GM18520 (cell line): ENCODE measurements at regions not wholly inside any gene's neighbourhood (a gene's known extent, or its start where the extent isn't known, plus 50 kb on each side); places are given as distances from the start of the nearest gene placed in this dataset.
"Not testable (repeated sequence)": the region's sequence is repeated elsewhere in the genome, so short reads cannot be mapped to it uniquely, and the experiment has no call there.

Source experiments
- ATAC-seq: cut with Tn5 transposase; IDR thresholded peaks from one replicate; pipeline ENCODE4 v1.9.1; 2021; ENCODE audit not compliant: unreplicated experiment

DNA sequence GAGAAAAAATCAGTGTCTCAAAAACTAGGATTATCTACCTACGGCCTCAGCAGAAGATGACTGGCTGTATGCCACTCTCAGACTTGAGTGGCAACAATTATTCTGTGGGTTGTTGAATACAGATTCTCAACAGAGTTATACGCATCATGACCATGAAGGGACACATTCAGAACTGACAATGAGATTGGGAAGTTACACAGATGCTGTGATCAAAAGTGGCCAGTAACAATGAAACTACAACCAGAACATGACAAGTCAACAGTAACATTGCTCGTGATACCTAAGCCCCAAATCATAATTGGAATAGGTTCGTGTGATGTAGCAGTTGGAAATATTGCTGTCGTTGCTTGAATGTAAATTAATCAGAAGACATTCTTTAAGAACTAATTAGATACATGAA, 957.5 kb upstream of the CDH9 start:
- no peak for ATAC-seq

DNA sequence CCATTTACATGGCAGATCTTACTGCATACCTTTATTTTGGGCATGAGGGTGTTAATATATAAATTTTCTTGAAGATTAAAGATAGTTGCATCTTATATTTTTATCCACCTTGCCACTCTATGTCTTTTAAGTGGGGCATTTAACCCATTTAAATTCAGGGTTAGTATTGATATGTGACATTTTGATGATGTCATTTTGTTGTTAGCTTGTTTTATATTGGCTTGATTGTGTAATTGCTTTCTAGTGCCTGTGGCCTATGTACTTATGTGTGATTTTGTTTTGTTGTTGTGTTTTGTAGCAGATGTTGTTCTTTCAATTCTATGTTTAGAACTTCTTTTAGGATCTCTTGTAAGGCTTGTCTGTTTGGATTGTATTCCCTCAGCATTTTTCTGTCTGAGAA, 939.9 kb upstream of the CDH9 start:
- no peak for ATAC-seq

DNA sequence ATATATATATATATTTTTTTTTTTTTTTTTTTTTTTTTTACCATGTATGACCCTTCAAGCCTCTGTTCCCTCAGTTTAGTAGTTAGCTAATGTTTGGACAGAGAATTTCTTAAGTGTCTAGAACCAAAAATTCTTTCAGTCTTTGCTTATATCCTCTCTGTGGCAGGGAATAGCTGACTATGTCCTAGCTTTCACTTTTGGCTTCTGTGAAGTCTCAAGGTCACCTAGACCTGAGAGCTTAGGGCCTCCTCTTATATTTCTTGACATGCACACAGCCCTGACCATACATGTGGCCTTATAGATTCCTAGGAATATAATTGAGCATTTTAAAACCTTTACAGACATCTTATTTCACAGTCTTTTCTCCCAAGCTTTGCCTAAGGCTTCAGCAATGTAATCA, 930.8 kb upstream of the CDH9 start:
- ATAC-seq, result no peak

DNA sequence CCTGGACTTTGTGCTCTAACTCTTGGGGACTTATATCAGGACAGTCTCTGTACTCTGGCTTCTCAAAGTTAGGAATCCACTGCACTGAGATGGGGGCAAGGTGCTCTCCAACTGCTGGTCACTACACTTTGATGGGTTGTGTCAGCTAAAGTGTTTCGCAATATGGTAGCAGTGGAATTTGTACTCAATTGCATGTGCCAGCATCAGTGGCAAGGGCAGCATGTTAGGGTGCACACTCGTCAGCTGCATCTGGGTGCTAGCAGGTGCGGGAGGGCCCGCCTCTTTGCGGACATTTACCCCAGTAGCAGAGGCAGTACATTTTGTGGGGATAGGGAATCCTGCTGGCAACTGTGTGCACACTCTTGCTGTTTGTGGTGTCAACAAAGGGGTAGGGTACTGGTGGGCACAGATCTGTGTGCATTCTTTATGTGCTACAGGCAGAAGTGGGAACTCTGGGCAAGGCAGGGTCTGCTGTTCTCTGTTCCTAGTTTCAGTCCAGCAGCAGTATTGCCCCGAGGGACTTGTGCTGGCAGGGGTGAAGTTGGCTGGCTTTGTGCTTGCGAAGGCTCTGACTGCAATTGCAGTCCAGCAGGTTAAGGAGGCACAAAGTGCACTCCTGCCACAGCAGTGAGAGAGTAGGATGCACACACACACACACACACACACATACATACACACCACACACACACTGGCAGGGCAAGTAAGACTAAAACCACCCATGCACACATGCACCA, 924.8 kb upstream of the CDH9 start:
- ATAC-seq, result no peak

DNA sequence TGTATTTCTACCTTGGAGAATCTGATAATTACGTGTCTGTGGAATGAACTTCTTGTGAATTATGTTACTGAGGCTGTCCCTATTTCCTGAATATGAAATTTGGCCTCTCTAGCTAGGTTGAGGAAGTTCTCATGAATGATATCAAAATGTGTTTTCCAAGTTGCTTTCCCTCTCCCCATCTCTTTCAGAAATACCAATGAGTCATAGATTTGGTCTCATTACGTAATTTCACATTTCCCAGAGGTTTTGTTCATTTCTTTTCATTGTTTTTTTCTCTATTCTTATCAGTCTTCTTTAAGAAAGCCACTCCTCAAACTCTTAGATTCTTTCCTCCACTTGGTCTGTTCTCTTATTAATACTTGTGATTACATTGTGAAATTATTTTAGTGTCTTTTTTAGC, 923.8 kb upstream of the CDH9 start:
- no peak for ATAC-seq

DNA sequence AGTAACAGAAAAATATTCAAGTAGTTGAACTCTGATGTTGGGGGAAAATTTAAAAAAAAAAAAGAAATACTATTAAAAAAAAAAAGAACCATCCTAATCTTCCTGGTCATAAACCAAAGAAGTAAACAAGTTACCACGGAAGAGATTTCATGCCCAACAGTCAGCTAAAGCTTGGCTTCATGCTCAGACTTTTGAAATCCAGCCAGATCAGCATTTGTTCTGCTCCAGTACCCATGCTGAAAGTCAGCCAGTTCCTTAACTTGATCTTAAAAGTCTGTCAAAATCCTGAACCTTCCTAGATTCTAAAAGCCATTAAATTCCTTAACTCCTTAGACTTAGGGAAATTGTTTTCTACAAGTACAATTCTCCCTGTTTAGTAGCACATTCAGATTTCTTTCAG, 908.7 kb upstream of the CDH9 start:
- ATAC-seq, result no peak

DNA sequence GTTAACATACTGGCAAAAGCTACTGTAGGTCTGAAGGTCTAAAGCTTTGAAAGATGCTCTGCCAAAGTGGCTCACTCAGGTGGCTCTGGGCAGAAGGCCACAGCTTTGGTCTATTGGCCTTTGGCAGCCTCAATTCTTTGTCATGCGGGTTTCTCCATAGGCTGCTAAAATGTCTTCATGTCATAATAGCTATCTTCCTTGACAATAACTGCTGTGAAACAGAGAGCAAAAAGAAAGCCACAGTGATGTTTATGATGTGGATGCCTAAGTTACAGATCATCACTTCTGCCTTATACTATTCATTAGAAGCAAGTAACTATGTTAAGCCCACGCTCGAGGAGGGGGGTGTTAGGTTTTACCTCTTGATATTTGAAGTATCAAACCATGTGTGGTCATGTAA, 906.1 kb upstream of the CDH9 start:
- no peak for ATAC-seq

DNA sequence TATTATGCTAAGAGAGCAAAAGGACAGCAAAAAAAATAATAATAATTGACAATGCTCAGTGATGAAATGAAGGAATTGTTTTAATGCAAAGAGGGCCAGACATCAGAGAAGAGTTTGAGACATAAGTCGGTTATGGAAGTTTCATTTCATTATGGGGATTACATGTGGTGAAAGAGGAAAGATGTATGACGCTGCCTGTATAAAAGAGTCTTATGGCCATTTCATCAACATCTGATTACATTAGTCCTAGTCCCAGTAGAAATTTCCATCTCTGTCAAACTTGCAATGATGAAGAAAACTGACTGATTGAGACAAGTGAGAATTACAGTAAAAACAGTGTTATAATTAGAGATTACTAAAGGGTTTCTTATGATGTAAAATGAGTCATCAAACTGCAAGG, 900.6 kb upstream of the CDH9 start:
- no peak for ATAC-seq

DNA sequence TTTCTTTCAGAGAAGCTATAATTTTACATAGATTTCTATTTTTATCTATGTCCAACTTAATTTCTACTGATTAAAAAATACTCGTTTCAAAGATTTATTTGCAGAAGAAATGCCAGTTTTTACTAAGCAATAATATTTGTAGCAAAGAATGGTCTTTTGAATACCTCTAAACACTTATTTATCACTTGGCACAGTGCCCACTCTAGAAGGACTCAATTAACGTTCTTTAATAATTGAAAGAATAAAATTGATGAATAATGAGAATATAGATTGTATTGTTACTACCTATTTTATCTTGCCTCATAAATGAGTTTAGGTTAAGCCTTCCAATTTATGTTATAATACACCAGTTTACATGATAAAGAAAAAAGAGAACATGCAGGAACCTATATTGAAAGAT, 889.7 kb upstream of the CDH9 start:
- no peak for ATAC-seq

DNA sequence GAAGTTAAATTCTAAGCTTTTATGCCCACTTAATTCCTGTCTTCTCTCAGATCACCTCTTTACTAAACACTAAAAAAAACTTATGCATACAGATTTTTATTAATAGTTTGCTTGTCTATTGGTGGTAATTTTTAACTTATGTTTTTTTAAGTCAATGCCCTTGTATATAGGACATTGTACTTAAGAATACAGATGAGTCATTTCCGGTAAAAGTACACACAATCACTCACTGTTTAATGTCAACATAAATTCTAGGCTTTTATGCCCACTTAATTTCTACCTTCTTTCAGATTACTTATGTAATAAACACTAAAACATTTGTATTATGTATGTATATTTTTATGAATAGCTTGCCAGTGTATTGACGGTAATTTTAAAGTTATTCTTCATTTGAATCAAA, 872.8 kb upstream of the CDH9 start:
- ATAC-seq, result no peak

DNA sequence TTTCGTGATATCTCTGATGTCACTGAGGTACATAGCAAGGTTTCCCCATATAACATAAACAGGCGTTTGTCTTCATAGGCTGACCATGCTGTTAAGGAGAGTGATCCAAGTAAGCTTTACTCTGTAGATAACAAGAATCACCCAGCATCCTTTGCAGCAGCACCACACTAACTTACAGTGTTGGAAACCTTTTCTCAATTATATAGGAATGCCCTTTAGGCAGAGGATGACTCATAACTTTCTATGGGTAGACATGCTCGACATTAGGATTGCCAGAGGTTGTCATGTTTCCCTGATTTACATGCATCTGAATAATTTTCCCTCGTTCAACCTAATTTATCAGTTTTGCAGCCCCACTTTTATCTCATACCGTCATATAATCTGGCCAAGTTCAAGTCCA, 870.0 kb upstream of the CDH9 start:
- no peak for ATAC-seq

DNA sequence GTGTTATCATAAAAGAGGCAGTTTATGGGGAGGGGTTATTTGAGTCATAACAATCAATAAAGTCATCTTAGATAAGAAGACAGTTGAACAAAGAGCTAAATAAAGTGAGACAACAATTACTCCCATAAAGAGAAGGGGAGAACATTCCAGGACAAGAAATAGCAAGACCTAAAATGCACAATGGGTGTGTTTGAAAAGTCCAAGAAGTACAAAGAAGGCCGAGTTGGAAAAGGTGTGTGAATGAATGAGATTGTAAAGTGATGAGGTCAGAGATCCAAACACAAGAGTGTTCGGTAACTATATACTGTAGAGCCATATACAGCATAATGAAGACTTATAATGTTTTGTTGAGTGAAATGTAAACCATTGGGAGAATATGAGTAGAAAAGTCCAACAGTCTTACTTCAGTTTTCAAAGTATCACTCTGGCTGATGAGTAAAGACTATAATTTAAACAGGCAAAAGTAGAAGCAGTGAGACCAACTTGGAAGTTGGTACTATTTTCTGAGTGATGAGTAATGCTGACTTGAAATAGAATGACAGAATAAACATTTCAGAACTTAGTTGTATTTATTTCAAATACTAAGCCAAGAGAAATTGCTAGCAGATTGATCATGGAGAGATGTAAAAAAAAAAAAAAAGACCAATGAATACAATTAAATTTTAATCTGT, 868.7 kb upstream of the CDH9 start:
- no peak for ATAC-seq

DNA sequence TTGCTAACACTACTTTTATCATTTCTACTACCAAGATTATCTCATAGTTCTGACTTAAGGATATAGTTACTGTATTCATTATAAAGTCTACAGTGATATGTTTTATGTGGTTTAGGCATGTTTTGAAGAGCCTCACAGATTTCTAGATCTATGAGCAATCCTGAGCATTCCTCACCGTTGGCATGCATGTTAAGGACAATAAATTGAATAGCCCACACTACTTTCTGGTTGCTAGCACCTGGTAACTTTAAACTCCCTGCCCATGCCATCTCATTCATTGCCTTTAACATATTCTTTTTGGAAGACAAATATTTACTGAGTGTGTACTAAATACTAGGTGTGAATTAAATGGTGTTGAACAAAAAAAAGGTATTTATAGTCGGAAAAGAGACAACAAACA, 868.1 kb upstream of the CDH9 start:
- no peak for ATAC-seq

DNA sequence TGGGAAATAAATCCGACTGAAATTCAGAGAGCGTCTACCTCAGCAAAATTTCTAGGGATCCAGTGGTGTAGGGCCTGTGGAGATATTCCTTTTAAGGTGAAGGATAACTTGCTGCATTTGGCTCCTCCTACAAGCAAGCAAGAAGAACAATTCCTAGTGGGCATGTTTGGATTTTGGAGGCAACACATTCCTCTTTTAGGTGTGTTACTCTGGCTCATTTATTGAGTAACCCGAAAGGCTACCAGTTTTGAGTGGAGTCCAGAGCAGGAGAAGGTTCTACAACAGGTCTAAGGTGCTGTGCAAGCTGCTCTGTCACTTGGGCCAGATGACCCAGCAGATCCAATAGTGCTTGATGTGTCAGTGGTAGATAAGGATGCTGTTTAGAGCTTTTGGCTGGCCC, 862.4 kb upstream of the CDH9 start:
- no peak for ATAC-seq

DNA sequence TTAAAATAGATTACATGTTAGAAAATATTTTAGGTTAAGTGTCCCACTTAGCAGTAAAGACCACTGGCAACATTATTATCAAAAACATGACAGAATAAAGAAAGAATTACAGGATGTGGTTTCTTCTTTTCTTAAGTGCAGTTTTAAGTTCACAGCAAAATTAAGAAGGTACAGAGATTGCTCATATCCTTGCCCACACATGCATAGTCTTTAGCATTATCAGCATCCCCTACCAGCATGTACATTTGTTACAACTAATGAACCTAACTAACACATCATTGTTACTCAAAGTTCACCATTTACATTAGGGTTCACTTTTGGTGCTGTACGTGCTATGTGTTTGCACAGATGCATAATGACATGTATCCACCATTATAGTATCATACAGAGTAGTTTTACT, 837.7 kb upstream of the CDH9 start:
- ATAC-seq, result no peak

DNA sequence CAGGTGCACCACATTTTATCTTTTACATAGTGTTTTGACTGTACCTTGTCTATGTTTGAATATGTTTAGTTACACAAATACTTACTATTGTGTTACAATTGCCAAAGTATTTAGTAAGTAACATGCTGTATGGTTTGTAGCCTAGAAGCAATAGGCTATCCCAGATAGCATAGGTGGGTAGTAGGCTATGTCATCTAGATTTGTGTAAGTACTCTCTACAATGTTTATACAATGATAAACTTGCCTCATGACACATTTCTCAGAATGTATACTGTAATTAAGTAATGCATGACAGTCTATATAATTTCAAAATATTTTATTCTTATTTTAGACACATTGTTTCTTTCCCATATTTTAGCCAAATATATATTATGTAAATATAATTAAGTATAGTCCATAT, 836.8 kb upstream of the CDH9 start:
- no peak for ATAC-seq

DNA sequence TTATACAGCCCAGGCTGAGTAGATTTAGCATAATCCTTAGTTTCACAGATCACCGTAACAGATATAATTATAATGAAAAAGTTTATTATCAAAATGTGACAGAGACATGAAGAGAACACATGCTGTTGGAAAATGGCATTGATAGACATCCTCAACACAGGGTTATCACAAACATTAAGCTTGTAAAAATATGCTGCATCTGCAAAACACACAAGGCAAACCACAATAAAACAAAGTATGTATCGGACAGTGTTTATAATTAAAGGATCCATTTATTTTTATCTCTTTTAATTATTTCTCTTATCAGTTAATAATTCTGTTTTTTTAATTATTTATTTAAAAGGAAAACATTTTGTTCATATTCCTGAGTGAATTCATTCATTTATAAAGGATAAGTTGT, 829.9 kb upstream of the CDH9 start:
- ATAC-seq, result no peak

DNA sequence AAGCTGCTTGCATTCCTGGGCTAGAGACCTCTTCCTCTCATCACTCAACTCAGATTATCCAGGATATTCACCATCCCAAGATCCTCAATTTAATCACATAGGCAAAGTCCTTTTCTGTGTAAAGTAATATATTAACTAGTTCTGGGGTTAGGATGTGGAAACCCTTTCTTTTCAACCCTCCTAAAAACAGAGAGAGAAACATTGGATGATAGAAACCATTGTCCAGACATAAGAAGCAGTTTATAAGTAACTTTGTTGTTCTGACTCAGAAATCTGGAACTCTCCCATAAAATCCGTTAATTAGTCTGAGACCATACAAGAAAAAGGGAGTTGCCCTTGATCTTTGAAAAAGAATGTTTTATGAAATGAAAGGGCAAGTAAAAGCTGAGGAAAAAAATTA, 817.1 kb upstream of the CDH9 start:
- no peak for ATAC-seq

DNA sequence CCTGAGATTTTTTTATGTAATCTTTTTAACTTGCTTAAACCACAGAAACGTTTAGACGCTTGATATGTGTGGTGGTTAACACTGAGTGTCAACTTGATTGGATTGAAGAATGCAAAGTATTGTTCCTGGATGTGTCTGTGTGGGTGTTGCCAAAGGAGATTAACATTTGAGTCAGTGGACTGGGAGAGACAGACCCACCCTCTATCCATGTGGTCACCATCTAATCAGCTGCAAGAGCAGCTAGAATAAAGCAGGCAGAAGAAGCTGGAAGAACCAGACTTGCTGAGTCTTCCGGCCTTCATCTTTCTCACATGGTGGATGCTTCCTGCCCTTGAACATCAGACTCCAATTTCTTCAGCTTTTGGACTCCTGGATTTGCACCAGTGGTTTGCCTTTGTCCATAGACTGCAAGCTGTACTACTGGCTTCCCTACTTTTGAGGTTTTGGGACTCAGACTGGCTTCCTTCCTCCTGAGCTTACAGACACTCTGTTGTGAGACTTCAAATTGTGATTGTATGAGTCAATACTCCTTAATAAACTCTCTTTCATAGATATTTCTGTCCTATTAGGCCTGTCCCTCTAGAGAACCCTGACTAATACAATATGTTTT, 816.0 kb upstream of the CDH9 start:
- ATAC-seq, result no peak

DNA sequence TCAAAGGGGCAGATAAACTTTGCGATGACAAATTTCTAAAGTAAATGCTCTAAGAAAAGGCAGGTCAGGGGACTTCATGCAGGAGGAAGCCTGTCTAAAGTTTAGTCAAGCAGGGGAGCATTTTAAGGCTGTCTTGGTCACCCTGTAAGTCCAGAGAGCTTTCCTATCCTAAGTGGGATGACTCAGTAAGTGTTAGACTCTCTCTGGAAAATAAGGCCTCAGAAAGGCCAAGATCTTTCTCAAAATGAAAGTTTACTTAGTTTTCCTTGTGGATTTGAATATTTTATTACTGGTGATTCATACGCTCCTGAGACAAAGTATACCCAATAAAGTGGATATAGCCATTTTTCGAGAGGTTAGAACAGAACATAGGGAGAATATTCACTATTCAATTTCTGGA, 806.9 kb upstream of the CDH9 start:
- no peak for ATAC-seq

DNA sequence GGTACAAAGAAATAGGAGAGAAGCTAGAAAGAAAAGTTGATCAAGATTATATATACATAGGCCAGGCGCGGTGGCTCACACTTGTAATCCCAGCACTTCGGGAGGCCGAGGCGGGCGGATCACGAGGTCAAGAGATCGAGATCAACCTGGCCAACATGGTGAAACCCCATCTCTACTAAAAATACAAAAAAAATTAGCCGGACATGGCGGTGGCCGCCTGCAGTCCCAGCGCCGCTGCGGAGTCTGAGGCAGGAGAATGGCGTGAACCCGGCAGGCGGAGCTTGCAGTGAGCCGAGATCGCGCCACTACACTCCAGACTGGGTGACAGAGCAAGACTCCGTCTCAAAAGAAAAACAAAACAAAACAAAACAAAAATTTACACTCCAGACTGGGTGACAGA, 798.3 kb upstream of the CDH9 start:
- not testable (repeated sequence) for ATAC-seq

DNA sequence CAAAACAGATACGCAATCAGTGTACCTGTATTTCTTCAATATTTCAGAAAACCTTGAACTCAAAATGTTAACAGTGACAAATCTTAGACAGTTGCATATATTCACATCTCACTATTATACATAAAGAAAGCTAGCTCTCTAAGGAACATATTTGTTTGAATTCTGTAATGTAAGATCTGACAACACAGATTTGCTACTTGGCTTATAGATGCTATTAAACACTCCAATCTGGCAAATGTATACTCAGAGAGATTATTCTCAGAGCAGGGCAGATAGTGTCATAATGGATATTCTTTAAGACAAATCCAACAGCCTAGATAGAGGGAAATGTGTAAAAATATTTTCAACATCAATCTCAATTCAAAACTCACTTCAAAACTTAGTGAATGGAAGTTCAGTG, 794.5 kb upstream of the CDH9 start:
- no peak for ATAC-seq

DNA sequence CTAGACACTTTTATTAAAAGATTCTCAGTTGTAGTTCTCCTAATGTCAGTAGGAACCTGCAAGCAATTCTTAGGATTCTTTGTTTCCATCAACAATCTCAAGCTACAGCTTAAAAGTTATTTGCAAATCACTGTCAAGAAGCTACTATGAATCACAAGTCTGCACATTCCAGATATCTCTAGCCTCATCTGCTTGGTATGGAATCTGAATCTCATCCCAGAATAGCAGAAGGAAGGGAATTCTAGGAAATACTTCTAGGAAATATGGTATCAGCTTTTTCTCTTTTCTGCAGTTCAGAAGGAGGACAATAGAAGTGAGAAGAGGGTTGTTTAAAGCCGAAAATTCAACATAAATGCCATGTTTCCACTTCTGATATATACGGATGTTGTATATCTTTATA, 792.2 kb upstream of the CDH9 start:
- no peak for ATAC-seq
